Memory B cell (primary cell): ENCODE measurements at regions not wholly inside any gene's neighbourhood (a gene's known extent, or its start where the extent isn't known, plus 50 kb on each side); places are given as distances from the start of the nearest gene placed in this dataset.
"Not testable (repeated sequence)": the region's sequence is repeated elsewhere in the genome, so short reads cannot be mapped to it uniquely, and the experiment has no call there.

Source experiments
- ATAC-seq: fragments of 150-1000 bp; cut with Tn5 transposase; 2 replicates; pipeline ENCODE4 v1.10.0; 2021; ENCODE audit warnings: low read depth, mild to moderate bottlenecking, moderate library complexity
- DNase-seq, 2 donors: peaks; one replicate each; pipeline ENCODE4 v3.0.0; 2022; ENCODE audit warnings: low spot score in 2 of 2
- H3K27ac Mint-ChIP-seq: one replicate; pipeline ENCODE4 v1.8.0; 2022; ENCODE audit warnings: mild to moderate bottlenecking, moderate library complexity, mixed read lengths
- H3K27me3 Mint-ChIP-seq: one replicate; pipeline ENCODE4 v1.8.0; 2022; ENCODE audit warnings: mixed read lengths
- H3K36me3 Mint-ChIP-seq: one replicate; pipeline ENCODE4 v1.8.0; 2022; ENCODE audit warnings: mild to moderate bottlenecking, mixed read lengths
- H3K4me1 Mint-ChIP-seq: one replicate; pipeline ENCODE4 v1.8.0; 2022; ENCODE audit warnings: mixed read lengths
- H3K4me3 Mint-ChIP-seq: one replicate; pipeline ENCODE4 v1.8.0; 2022; ENCODE audit warnings: mild to moderate bottlenecking, moderate library complexity, mixed read lengths
- H3K9me3 Mint-ChIP-seq: one replicate; pipeline ENCODE4 v1.8.0; 2022; ENCODE audit warnings: mixed read lengths

- H3K36me3 Mint-ChIP-seq, H3K27me3 Mint-ChIP-seq, H3K4me1 Mint-ChIP-seq, DNase-seq, H3K27ac Mint-ChIP-seq, ATAC-seq, H3K4me3 Mint-ChIP-seq: not testable (repeated sequence)
- H3K9me3 Mint-ChIP-seq, result peaks cover 18% of the 10 kb centered on the region
These were observed 254.7 kb downstream of the FOXD4L6 start for GRCh38 chr9:40873753-40874295.

GRCh38 chr9:40868437-40868836, 260.0 kb downstream of the FOXD4L6 start:
- not testable (repeated sequence) for H3K27me3 Mint-ChIP-seq, H3K4me1 Mint-ChIP-seq, H3K4me3 Mint-ChIP-seq, H3K9me3 Mint-ChIP-seq, DNase-seq, H3K27ac Mint-ChIP-seq, ATAC-seq
- peaks cover 14% of the 10 kb centered on the region for H3K36me3 Mint-ChIP-seq
